Fibroblast of villous mesenchyme (primary cell): ENCODE measurements at regions not wholly inside any gene's neighbourhood (a gene's known extent, or its start where the extent isn't known, plus 50 kb on each side); places are given as distances from the start of the nearest gene placed in this dataset.

Experiments
- DNase-seq: peaks from one replicate; pipeline ENCODE4 v3.0.0-alpha.2; 2010; ENCODE audit warnings: low read depth
- H3K4me3 ChIP-seq: 2 replicates; pipeline ENCODE4 v1.5.1; 2011; ENCODE audit warnings: low read depth, mild to moderate bottlenecking, low read length
- TF ChIP-seq, protein P1 (sequence below): IDR thresholded peaks from 2 replicates; pipeline ENCODE4 v1.5.1; 2012; ENCODE audit warnings: low read depth, mild to moderate bottlenecking, low read length; ENCODE audit not compliant: insufficient read depth

DNA sequence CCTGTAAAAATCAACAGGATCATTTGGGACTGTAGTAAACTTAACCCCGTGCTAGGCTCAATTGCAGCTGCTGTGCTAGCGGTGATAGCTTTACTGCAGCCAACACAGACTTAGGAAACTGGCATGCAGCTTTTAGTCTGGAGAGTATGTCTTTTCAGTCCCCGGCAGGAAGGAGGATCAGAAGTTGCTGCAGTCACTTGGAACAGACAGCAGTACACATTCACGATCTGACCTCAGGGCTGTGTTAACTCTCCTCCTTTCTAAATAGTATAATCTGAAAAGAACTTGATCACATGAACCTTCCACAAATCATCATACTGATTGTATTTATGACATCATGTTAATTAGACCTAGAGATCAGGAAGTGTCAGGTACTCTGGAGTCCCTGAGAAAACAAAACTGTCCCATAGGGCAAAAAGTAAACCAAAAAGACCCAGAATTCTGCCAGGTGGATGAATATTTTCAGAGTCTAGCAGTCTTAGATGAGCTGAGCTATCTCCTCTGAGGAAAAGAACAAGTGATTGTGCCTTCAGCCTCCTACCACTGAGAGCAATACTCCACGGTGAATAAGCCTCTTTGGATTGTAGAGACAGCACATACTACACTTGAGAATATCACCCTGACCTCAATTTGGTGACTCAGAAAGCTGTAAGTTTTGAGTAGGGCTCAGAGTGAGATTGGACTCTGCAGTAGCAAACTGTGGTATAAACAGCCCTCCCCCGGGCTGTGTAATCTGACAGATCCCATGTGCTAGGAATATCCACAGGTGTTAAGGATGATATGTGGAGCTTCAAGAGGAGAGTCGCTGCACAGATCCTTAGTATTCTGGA, 181.0 kb upstream of the GPR12 start:
- TF ChIP-seq, protein P1, sequence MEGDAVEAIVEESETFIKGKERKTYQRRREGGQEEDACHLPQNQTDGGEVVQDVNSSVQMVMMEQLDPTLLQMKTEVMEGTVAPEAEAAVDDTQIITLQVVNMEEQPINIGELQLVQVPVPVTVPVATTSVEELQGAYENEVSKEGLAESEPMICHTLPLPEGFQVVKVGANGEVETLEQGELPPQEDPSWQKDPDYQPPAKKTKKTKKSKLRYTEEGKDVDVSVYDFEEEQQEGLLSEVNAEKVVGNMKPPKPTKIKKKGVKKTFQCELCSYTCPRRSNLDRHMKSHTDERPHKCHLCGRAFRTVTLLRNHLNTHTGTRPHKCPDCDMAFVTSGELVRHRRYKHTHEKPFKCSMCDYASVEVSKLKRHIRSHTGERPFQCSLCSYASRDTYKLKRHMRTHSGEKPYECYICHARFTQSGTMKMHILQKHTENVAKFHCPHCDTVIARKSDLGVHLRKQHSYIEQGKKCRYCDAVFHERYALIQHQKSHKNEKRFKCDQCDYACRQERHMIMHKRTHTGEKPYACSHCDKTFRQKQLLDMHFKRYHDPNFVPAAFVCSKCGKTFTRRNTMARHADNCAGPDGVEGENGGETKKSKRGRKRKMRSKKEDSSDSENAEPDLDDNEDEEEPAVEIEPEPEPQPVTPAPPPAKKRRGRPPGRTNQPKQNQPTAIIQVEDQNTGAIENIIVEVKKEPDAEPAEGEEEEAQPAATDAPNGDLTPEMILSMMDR, result no peak
- H3K4me3 ChIP-seq, result no peak overlapping the region
- DNase-seq, result peak; percentile 47

DNA sequence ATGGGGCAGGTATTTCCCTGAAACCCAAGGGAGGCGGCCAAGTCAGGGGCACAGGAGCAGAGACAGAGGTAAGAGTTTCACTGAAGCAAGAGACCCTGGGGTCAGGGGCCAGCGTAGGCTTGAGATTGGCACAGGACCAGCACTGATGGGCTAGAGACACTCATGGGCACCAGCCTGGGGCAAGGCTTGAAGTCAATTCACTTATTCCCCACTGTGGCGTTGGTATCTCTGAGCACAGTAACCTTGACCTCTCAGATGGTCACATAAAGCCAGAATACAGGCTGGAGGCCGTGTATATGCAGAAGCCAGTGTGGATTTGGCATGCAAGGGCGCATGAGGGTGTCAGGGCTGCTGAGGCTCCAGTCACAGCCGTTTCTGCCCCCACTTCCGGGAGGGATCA, 173.5 kb upstream of the GPR12 start:
- no peak for DNase-seq
- H3K4me3 ChIP-seq, result no peak overlapping the region
- TF ChIP-seq, protein P1, result no peak

DNA sequence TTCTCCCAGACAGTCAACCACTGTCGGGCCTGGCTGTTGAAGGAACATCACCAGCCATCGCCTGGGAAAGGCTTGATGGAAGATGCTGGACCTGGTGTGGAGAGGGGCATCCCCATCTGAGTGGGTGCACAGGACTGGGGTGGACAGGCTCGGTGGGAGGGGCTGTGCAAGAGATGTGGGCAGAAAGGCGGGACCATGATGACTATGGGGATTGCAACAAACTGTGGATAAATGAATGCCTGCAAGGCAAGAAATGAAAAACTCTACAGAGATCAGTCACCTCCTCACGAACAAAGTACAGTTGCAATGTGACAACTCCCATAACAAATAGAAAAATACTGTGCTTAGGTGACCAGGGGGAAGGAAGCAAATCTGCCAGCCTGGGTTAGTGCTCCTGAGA, 171.9 kb upstream of the GPR12 start:
- no peak overlapping the region for H3K4me3 ChIP-seq
- no peak for DNase-seq
- TF ChIP-seq, protein P1, result no peak

DNA sequence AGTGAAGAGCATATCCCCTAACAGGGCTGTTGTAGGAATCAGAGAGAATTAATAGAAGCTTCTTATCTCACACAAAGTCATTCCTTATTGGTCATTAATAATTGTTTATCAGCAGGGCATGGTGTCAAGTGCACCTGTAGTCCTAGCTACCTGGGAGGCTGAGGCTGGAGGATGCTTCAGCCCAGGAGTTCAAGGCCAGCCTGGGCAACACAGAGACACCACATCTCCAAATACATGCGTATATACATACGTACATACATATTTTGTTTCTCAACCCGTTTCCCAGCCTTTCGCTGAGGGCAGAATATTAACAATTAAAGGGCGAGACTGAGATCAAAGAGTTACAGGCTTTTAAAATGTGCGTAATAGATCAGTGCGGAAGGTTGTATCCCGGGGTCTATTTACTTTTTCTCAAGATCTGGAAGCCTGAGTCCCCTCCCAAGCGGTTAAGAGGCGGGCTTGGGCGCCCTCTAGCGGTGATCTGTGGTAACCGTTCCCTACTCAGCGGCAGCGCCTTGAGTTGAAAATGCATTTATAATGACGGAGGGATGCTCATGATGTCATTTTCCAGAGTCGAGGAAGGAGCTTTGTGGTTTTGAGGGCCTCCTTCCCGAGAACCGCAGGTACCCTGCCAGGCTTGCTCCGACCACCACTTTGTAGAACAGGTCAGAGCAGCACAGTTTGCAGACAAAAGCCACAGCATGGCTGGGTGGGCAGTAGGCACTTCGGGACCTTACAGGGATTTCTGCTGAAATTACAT, 169.6 kb upstream of the GPR12 start:
- no peak overlapping the region for H3K4me3 ChIP-seq
- DNase-seq, result peak; percentile 67
- TF ChIP-seq, protein P1, result peak; percentile 97

DNA sequence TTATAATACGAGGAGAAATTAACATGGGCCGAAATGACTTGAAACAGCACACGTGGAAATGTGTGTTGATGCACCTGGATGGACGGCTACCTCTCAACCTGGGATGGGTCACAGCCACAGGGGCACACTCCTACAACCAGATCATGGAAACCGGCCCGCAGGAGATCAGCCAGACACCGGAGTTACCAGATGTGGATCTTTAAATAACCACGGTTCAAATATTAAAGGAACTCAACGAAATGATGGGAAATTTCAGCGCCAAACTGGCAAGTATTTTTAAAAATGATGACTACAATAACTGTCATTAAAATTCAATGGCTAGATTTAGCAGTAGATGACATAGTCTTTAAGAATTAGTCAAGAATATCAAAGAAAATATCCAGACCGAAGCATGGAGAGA, 166.9 kb upstream of the GPR12 start:
- DNase-seq, result no peak
- TF ChIP-seq, protein P1, result no peak
- no peak overlapping the region for H3K4me3 ChIP-seq

DNA sequence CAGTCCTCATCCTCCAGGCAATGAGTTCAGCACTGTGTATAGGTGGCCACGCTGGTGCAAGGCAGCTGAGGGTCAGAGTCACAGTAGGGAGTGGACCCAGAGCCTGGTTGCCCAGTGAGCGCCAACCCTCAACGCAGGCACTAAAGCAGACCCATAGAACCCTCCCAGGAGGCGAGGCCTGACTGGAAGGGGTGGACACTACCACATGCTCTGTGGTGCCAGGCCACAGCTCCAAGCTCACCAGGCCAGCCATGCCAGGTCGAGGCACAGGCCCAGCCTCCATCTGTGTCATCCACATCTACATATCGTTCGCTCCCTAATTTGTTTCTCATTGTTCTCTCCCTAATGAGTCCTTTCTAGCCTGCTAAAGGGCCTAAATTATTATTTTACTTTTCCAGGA, 165.8 kb upstream of the GPR12 start:
- TF ChIP-seq, protein P1, result no peak
- no peak for DNase-seq

More for the DNA sequence above, 165.8 kb upstream of the GPR12 start:
- no peak overlapping the region for H3K4me3 ChIP-seq
